Spleen (tissue), 11 donors: ENCODE measurements at regions not wholly inside any gene's neighbourhood (a gene's known extent, or its start where the extent isn't known, plus 50 kb on each side); places are given as distances from the start of the nearest gene placed in this dataset.
A peak's percentile ranks its signal among the peaks of the same experiment; 100 is the strongest.

Experiments
- DNase-seq: peaks from one replicate; pipeline ENCODE4 v3.0.0-alpha.2; 2020
- H3K27ac ChIP-seq, 8 donors: fragments of 200-600 bp; sonication (generic) in 7 of 8; 1 replicate in 4 of 8; 2 replicates in 4 of 8; pipeline versions ENCODE4 v1.5.0 to v1.8.0; 2016 to 2021; ENCODE audit warnings: inconsistent platforms in 4 of 8, mild to moderate bottlenecking in 4 of 8, moderate library complexity in 1 of 8
- H3K27me3 ChIP-seq, 7 donors: fragments of 200-600 bp; sonication (generic) in 6 of 7; replicated peaks in 1 of 7; 1 replicate in 4 of 7; 2 replicates in 3 of 7; pipeline versions ENCODE4 v1.5.0 to v1.8.0; 2016 to 2021; ENCODE audit warnings: inconsistent platforms in 3 of 7, mild to moderate bottlenecking in 1 of 7
- H3K36me3 ChIP-seq, 6 donors: fragments of 200-600 bp; sonication (generic) in 5 of 6; 1 replicate in 4 of 6; 2 replicates in 2 of 6; pipeline versions ENCODE4 v1.5.0 to v1.8.0; 2016 to 2021; ENCODE audit warnings: inconsistent platforms in 2 of 6
- H3K4me1 ChIP-seq, 6 donors: fragments of 200-600 bp; sonication (generic) in 5 of 6; 1 replicate in 3 of 6; 2 replicates in 3 of 6; pipeline versions ENCODE4 v1.5.0 to v1.8.0; 2016 to 2021; ENCODE audit warnings: inconsistent platforms in 3 of 6
- H3K4me3 ChIP-seq, 8 donors: fragments of 200-600 bp; sonication (generic) in 7 of 8; 1 replicate in 4 of 8; 2 replicates in 4 of 8; pipeline versions ENCODE4 v1.5.0 to v1.8.0; 2016 to 2021; ENCODE audit warnings: inconsistent platforms in 4 of 8, mild to moderate bottlenecking in 4 of 8, moderate library complexity in 2 of 8
- H3K9me3 ChIP-seq, 8 donors: fragments of 200-600 bp; sonication (generic) in 7 of 8; 1 replicate in 4 of 8; 2 replicates in 4 of 8; pipeline versions ENCODE4 v1.5.0 to v1.8.0; 2016 to 2021; ENCODE audit warnings: inconsistent platforms in 4 of 8
- CTCF ChIP-seq, 11 experiments: fragments of 200-600 bp in 7 of 11; fragments of 450-650 bp in 4 of 11; sonication (generic) in 4 of 11; IDR thresholded peaks in 8 of 11; conservative IDR thresholded peaks in 3 of 11; 1 replicate in 7 of 11; 2 replicates in 4 of 11; pipeline versions ENCODE4 v1.4.0 to v1.8.0; 2016 to 2021; ENCODE audit warnings: antibody characterized with exemption in 11 of 11, inconsistent platforms in 4 of 11, mild to moderate bottlenecking in 1 of 11
- POLR2A ChIP-seq, 3 donors: fragments of 450-650 bp; IDR thresholded peaks; one replicate each; pipeline ENCODE4 v1.5.1; 2017; ENCODE audit warnings: antibody characterized with exemption in 3 of 3, mild to moderate bottlenecking in 1 of 3
- POLR2AphosphoS5 ChIP-seq, 3 donors: sonication (generic); formaldehyde crosslinking; IDR thresholded peaks; one replicate each; pipeline ENCODE4 v1.5.1; 2017; ENCODE audit warnings: antibody characterized with exemption in 3 of 3
- WGBS, 5 donors: extraction: QIAGEN DNeasy Blood & Tissue Kit in 3 of 5; methylation state at CpG; one replicate each; pipeline versions ENCODE4 v1.1.5 to v1.1.7; 2013 to 2018; 5-methylcytosine and 5-hydroxymethylcytosine counted together
- intact Hi-C: fragments of 100-400 bp; cut with DNase I; formaldehyde crosslinking; loops from one replicate; pipeline ENCODE4 v1.15.0; 2023; ENCODE audit warnings: low total_unique reads
- donor health status: healthy with polysubstance abuse.
- donor health status: DM: no; HTN: no; CAD: no; lungs with moderate emphysema.
- donor health status: DM: no; HTN: no; CAD: no.
- donor health status: Bipolar disorder and iron deficiency.
- donor health status: healthy.
- donor health status: DM: no; HTN: no; CAD: no.
- donor health status: DM: yes; HTN: yes; CAD: no.

GRCh38 chr20:23207826-23208540, 121.9 kb upstream of the CD93 start:
- no peaks in the 10 kb centered on the region for H3K36me3 ChIP-seq
- no peaks in the 10 kb centered on the region for H3K27me3 ChIP-seq
- no peaks in the 10 kb centered on the region for H3K9me3 ChIP-seq
- no peak overlapping the region for H3K27ac ChIP-seq
- H3K4me3 ChIP-seq: no peak overlapping the region
- H3K4me1 ChIP-seq: peaks cover 0 to 7% (median 3%) of the 10 kb centered on the region in 6 donors
- no peak for DNase-seq
- intact Hi-C loops: no loop called here
- peak in 1 of 3 donors; percentile 58 for TF ChIP-seq POLR2AphosphoS5 (IDR thresholded peaks at IDR 0.05)
- TF ChIP-seq POLR2A (IDR thresholded peaks at IDR 0.05): no peak
- 60 to 91% (median 77%) methylated on average over 1 of the region's 1 CpG for WGBS, 5 donors

DNA sequence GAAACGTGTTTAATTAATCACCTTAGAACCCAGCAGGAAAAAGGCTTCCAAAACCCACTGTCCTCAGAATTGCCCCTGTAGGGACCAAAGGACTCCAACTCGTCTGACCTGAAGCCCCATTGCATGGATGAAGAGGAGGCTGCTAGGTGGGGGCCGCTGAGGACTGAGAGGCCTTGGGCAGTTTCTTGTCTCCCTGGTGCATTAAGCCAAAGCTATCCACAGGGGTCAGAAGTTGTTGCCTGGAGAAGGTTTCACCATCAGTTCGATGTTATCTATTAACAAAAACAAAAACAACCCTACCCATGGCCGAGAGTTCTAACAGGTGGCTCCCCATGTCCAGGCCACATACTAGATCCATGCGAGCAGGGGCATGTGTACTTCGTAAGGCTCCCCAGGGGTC, 120.9 kb upstream of the CD93 start:
- 82 to 94% (median 85%) methylated on average over 6 to 7 of the region's 7 CpGs for WGBS, 5 donors
- Histone ChIP-seq H3K4me1 (peaks cover 0 to 7% (median 2%) of the 10 kb centered on the region in 6 donors), H3K9me3 (no peaks in the 10 kb centered on the region), H3K27me3 (peaks cover 0 to 6% (median 0%) of the 10 kb centered on the region in 7 donors), H3K4me3 (no peak overlapping the region), H3K27ac (no peak overlapping the region), H3K36me3 (no peaks in the 10 kb centered on the region)
- DNase-seq: no peak
- intact Hi-C loops: no loop called here
- no peak for TF ChIP-seq POLR2AphosphoS5 (IDR thresholded peaks at IDR 0.05)
- no peak for TF ChIP-seq CTCF (IDR thresholded peaks at IDR 0.05 in 8 of 11, conservative IDR thresholded peaks at IDR 0.05 in 3 of 11)
- TF ChIP-seq POLR2A (IDR thresholded peaks at IDR 0.05): no peak

- Histone ChIP-seq H3K27ac (no peak overlapping the region), H3K4me3 (no peak overlapping the region), H3K27me3 (peaks cover 0 to 6% (median 0%) of the 10 kb centered on the region in 7 donors), H3K9me3 (no peaks in the 10 kb centered on the region), H3K4me1 (peaks cover 0 to 7% (median 0%) of the 10 kb centered on the region in 6 donors), H3K36me3 (no peaks in the 10 kb centered on the region)
- no peak for DNase-seq
- intact Hi-C loops: no loop called here
- no peak for TF ChIP-seq POLR2A (IDR thresholded peaks at IDR 0.05)
- TF ChIP-seq POLR2AphosphoS5 (IDR thresholded peaks at IDR 0.05): no peak
- TF ChIP-seq CTCF (IDR thresholded peaks at IDR 0.05 in 8 of 11, conservative IDR thresholded peaks at IDR 0.05 in 3 of 11): no peak
- WGBS, 5 donors: 84 to 100% (median 98%) methylated on average over 1 to 2 of the region's 2 CpGs
These were observed 119.9 kb upstream of the CD93 start for GRCh38 chr20:23206061-23206460.

DNA sequence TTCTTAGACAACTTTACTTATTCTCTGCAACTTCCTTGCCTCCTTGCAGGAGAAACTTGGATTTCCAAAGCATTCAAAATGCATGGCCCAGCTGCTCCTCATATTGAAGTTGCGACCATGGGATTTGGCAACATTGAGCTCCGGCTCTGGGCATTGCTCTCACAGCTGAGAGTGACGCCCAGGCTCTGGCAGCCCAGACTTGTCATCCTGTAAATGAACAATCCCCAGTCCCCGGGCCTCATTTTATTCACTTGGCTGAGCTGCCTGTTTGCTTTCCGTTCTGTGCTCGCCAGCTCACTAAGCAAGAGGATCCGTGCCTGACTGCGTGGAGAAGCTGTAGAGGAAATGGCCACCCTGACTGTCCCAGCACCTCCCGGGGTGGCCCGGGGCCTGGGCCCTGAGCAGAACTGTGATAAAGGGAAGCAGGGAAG, 119.5 kb upstream of the CD93 start:
- 72 to 86% (median 78%) methylated on average over 10 of the region's 10 CpGs for WGBS, 5 donors
- no peaks in the 10 kb centered on the region for H3K9me3 ChIP-seq
- DNase-seq: no peak
- intact Hi-C loops: no loop called here
- H3K27ac ChIP-seq: no peak overlapping the region
- peaks cover 0 to 7% (median 0%) of the 10 kb centered on the region in 6 donors for H3K4me1 ChIP-seq
- peaks cover 0 to 6% (median 0%) of the 10 kb centered on the region in 7 donors for H3K27me3 ChIP-seq
- no peak overlapping the region for H3K4me3 ChIP-seq
- H3K36me3 ChIP-seq: no peaks in the 10 kb centered on the region
- TF ChIP-seq POLR2AphosphoS5 (IDR thresholded peaks at IDR 0.05) (no peak), POLR2A (IDR thresholded peaks at IDR 0.05) (no peak), CTCF (IDR thresholded peaks at IDR 0.05 in 8 of 11, conservative IDR thresholded peaks at IDR 0.05 in 3 of 11) (no peak)
